ENCODE measurements at regions not wholly inside any gene's neighbourhood (a gene's known extent, or its start where the extent isn't known, plus 50 kb on each side); places are given as distances from the start of the nearest gene placed in this dataset.

DNA sequence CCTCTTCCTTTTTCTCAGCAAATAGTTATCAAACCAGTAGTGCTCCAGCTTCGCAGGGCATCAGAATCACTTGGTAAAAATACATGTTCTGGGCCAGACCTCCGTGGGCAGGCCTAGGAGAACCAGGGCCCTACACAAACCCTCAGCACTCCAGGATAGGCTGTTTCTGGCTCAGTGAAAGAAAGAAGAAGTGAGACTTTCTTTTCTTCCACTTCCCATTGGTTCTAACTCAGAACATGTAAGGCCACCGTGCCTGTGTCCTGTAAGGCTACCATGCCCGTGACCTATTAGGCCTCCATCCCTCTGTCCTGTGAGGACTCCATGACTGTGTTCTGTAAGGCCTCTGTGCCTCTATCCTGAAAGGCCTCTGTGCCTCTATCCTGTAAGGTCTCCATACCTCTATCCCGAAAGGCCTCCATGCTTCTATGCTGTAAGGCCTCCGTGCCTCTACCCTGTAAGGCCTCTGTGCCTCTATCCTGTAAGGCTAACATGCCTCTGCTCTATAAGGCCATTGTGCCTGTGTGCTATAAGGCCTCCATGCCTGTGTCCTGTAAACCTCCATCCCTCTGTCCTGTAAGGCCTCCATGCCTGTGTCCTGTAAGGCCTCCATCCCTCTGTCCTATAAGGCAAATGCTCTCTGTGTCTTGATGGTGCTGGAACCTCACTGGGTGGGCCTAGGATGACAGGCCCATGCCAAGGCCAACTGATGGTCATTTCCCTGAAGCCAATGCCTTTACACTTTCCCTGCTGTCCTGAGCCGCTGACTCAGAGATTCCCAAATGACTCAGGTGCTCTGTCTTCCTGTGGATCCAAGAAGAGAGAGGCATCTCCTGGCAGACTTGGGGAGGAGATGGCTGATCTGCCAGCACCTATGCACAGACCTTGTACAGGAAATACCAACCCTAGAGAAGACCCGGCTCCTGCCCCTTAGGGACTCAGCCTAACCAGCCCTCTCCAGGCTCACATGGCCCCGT lies 96.6 kb upstream of the CACUL1 start:
- no peak overlapping the region for H3K27ac Mint-ChIP-seq
- no peak for DNase-seq (ENCODE audit: low spot score, unreplicated experiment)
- no peaks in the 10 kb centered on the region for H3K36me3 Mint-ChIP-seq (ENCODE audit: insufficient read depth)
- peaks cover 3% of the 10 kb centered on the region for H3K4me1 Mint-ChIP-seq (ENCODE audit: low read depth)
- no peaks in the 10 kb centered on the region for H3K9me3 Mint-ChIP-seq (ENCODE audit: low read depth)
- peaks cover 2% of the 10 kb centered on the region for H3K27me3 Mint-ChIP-seq
- TF ChIP-seq, protein P1, sequence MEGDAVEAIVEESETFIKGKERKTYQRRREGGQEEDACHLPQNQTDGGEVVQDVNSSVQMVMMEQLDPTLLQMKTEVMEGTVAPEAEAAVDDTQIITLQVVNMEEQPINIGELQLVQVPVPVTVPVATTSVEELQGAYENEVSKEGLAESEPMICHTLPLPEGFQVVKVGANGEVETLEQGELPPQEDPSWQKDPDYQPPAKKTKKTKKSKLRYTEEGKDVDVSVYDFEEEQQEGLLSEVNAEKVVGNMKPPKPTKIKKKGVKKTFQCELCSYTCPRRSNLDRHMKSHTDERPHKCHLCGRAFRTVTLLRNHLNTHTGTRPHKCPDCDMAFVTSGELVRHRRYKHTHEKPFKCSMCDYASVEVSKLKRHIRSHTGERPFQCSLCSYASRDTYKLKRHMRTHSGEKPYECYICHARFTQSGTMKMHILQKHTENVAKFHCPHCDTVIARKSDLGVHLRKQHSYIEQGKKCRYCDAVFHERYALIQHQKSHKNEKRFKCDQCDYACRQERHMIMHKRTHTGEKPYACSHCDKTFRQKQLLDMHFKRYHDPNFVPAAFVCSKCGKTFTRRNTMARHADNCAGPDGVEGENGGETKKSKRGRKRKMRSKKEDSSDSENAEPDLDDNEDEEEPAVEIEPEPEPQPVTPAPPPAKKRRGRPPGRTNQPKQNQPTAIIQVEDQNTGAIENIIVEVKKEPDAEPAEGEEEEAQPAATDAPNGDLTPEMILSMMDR (IDR thresholded peaks at IDR 0.05; ENCODE audit: unreplicated experiment) = no peak
- no peak overlapping the region for H3K4me3 Mint-ChIP-seq (ENCODE audit: low read depth)

DNA sequence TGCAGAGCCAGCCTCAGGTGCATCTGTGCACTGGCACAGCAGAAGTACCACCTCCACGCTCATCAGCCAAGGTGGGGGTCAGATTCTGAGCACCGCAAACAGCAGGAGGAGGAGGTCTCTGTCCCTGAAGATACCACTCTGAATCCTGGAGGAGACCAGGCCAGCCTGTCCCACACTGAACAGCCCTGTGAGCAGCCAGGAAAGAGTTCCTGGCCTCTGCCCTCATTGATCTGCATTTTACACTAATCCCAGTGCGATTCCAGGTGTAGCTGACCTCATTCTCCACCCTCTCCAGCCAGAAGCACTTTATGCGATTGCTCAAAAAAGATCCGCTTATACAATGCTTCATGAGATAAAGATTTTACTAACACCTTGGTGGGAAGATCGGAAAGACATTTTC lies 99.1 kb upstream of the CACUL1 start:
- TF ChIP-seq, protein P1 (IDR thresholded peaks at IDR 0.05; ENCODE audit: unreplicated experiment) = no peak
- Mint-ChIP-seq H3K4me3 (ENCODE audit: low read depth) (no peak overlapping the region), H3K9me3 (ENCODE audit: low read depth) (peaks cover 6% of the 10 kb centered on the region), H3K36me3 (ENCODE audit: insufficient read depth) (no peaks in the 10 kb centered on the region), H3K27me3 (peaks cover 2% of the 10 kb centered on the region), H3K4me1 (ENCODE audit: low read depth) (peaks cover 3% of the 10 kb centered on the region), H3K27ac (no peak overlapping the region)
- no peak for DNase-seq (ENCODE audit: low spot score, unreplicated experiment)

DNA sequence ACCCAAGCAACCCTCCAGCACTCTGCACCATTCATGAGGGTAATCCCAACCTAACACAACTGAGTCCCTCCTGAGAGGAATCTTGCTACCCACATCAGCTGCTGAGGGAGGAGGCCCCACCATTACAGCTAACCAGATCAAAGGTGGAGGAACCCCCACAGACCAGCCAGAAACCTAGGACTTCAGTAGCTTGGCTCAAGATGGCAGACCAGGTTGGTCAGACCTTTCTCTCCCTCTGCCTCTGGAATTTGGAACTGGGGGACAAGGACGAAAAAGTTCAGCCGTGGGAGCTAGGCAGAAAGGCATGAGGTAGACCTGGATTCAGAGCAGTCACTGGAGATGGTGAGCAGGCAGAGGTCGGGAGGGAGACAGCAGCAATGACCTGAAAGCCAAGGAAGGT lies 101.3 kb upstream of the CACUL1 start:
- DNase-seq (ENCODE audit: low spot score, unreplicated experiment) = no peak
- TF ChIP-seq, protein P1 (IDR thresholded peaks at IDR 0.05; ENCODE audit: unreplicated experiment) = no peak
- Mint-ChIP-seq H3K4me3 (ENCODE audit: low read depth) (no peak overlapping the region), H3K9me3 (ENCODE audit: low read depth) (peaks cover 6% of the 10 kb centered on the region), H3K36me3 (ENCODE audit: insufficient read depth) (no peaks in the 10 kb centered on the region), H3K4me1 (ENCODE audit: low read depth) (peaks cover 3% of the 10 kb centered on the region), H3K27me3 (peaks cover 2% of the 10 kb centered on the region), H3K27ac (no peak overlapping the region)

DNA sequence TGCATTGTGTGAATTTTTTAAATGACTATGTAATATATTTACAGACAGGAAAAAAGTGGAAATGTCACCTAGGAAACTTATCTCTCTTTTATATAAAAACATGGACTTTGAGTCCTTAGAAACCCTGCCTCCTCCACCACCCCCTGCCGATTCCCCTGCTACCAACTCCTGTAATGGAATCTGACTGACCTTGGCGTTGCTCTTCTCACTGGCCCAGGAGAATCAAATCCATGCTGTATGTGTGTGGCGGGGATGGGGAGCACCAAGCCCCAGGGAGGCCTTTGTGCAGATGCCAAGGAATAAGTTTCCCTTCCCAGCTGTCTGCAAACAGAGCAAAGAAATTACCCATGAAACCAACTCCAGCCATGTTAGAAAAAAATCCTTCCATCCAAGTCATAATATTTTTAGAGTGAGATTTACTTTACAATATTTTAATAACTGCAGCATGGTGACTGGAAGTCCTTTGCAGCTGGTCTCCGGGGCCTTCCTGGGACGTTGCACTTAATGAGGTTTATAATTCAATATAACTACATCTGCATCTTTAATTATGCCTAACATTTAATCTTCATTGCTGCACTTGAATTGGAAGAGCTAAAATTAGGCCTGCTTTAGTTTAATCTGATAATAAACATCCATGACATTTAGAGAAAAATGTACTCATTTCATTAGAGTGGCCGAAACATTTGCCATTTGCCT lies 111.4 kb upstream of the CACUL1 start:
- no peak for DNase-seq (ENCODE audit: low spot score, unreplicated experiment)
- no peak overlapping the region for H3K4me3 Mint-ChIP-seq (ENCODE audit: low read depth)

DNA sequence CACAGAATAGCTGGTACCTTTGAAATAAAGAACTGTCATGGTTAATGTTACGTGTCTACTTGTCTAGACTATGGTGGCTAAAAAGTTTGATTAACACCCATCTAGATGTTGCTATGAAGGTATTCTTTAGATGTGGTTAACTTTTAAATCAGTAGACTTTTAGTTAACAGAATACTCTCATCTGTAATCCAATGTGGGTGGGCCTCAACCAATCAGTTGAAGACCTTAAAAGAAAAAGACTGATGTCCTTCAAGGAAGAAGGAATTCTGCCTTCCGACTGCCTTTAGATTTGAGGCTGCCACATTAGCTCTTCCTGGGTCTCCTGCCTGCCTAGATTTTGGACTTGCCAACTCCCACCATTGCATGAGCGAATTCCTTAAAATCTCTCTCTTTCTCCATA lies 113.0 kb upstream of the CACUL1 start:
- H3K9me3 Mint-ChIP-seq (ENCODE audit: low read depth) = no peaks in the 10 kb centered on the region

More for the DNA sequence above, 111.4 kb upstream of the CACUL1 start:
- Mint-ChIP-seq H3K4me1 (ENCODE audit: low read depth) (peaks cover 9% of the 10 kb centered on the region), H3K27ac (no peak overlapping the region), H3K9me3 (ENCODE audit: low read depth) (no peaks in the 10 kb centered on the region), H3K27me3 (peaks cover 3% of the 10 kb centered on the region), H3K36me3 (ENCODE audit: insufficient read depth) (no peaks in the 10 kb centered on the region)
- TF ChIP-seq, protein P1 (IDR thresholded peaks at IDR 0.05; ENCODE audit: unreplicated experiment) = no peak

More for the DNA sequence above, 113.0 kb upstream of the CACUL1 start:
- H3K36me3 Mint-ChIP-seq (ENCODE audit: insufficient read depth) = no peaks in the 10 kb centered on the region
- H3K4me3 Mint-ChIP-seq (ENCODE audit: low read depth) = no peak overlapping the region
- TF ChIP-seq, protein P1 (IDR thresholded peaks at IDR 0.05; ENCODE audit: unreplicated experiment) = no peak
- peaks cover 3% of the 10 kb centered on the region for H3K27me3 Mint-ChIP-seq
- no peak overlapping the region for H3K27ac Mint-ChIP-seq
- no peak for DNase-seq (ENCODE audit: low spot score, unreplicated experiment)
- H3K4me1 Mint-ChIP-seq (ENCODE audit: low read depth) = peaks cover 11% of the 10 kb centered on the region

Measured in progenitor cell of endocrine pancreas (in vitro differentiated cells).